HEK293T (cell line): ENCODE measurements at regions not wholly inside any gene's neighbourhood (a gene's known extent, or its start where the extent isn't known, plus 50 kb on each side); places are given as distances from the start of the nearest gene placed in this dataset.

Source experiments
- ARNT ChIP-seq: fragments of 450-650 bp; IDR thresholded peaks from 2 replicates; pipeline ENCODE4 v1.6.1; 2017; ENCODE audit warnings: mild to moderate bottlenecking
- CTBP1 ChIP-seq: fragments of 450-650 bp; IDR thresholded peaks from 2 replicates; pipeline ENCODE4 v1.6.1; 2016; ENCODE audit warnings: borderline replicate concordance
- ELF4 ChIP-seq: fragments of 450-650 bp; IDR thresholded peaks from 2 replicates; pipeline ENCODE4 v1.6.1; 2017; ENCODE audit warnings: antibody characterized with exemption
- FOXA1 ChIP-seq: fragments of 450-650 bp; IDR thresholded peaks from 2 replicates; pipeline ENCODE4 v1.6.1; 2016; ENCODE audit warnings: mild to moderate bottlenecking
- FOXK2 ChIP-seq: fragments of 450-650 bp; IDR thresholded peaks from 2 replicates; pipeline ENCODE4 v1.6.1; 2016; ENCODE audit warnings: mild to moderate bottlenecking
- FOXM1 ChIP-seq: fragments of 450-650 bp; IDR thresholded peaks from 2 replicates; pipeline ENCODE4 v1.6.1; 2017; ENCODE audit warnings: mild to moderate bottlenecking, borderline replicate concordance
- HDGF ChIP-seq: fragments of 450-650 bp; IDR thresholded peaks from 2 replicates; pipeline ENCODE4 v1.6.1; 2017; ENCODE audit warnings: antibody characterized with exemption, borderline replicate concordance
- L3MBTL2 ChIP-seq: fragments of 450-650 bp; conservative IDR thresholded peaks from 2 replicates; pipeline ENCODE4 v1.6.1; 2016; ENCODE audit warnings: mild to moderate bottlenecking
- LEF1 ChIP-seq: fragments of 450-650 bp; IDR thresholded peaks from 2 replicates; pipeline ENCODE4 v1.6.1; 2017; ENCODE audit warnings: mild to moderate bottlenecking, borderline replicate concordance
- NFRKB ChIP-seq: fragments of 450-650 bp; IDR thresholded peaks from 2 replicates; pipeline ENCODE4 v1.6.1; 2016; ENCODE audit warnings: mild to moderate bottlenecking, moderate library complexity
- SP1 ChIP-seq: fragments of 450-650 bp; IDR thresholded peaks from 2 replicates; pipeline ENCODE4 v1.6.1; 2017
- SUZ12 ChIP-seq: fragments of 450-650 bp; IDR thresholded peaks from 2 replicates; pipeline ENCODE4 v1.6.1; 2016; ENCODE audit warnings: mild to moderate bottlenecking
- TARDBP ChIP-seq: fragments of 450-650 bp; IDR thresholded peaks from 2 replicates; pipeline ENCODE4 v1.6.1; 2016
- ZNF384 ChIP-seq: fragments of 450-650 bp; IDR thresholded peaks from 2 replicates; pipeline ENCODE4 v1.6.1; 2016

DNA sequence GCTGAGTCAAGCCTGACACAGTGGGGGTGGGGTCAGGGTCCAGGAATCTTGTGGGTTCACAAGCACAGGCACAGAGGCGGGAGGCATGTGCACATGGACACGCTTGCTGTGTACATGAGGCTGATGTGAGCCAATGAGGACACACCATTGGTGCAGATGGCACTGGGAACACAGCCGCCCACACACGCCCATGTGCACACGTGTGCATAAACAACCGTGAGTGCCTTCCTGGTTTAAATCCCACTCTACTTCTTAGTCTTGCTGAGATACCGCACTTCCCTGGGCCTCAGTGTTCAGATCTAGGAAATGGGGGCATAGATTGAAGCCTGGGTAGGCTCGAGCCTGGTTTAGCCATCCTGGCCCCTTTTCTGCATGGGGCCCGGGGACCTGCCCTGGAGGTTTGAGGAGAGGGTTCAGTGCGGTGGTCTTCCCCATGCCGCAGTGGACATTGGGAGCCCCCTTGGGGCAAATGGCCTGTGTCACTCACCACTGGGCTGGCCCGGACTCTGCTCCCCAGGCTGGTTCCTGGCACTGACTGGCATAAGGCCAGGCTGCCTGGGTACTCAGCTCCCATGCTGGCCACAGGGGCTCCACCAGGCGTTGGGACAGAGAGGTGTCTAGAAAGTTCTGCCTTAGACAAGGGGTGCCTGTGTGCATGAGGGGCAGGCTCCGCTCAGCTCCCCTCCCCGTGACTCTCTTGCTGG lies 60.2 kb downstream of the CEBPB start:
- no peak for TF ChIP-seq NFRKB
- TF ChIP-seq FOXA1, result no peak
- no peak for TF ChIP-seq CTBP1
- TF ChIP-seq L3MBTL2, result no peak
- no peak for TF ChIP-seq HDGF
- TF ChIP-seq ELF4, result no peak
- TF ChIP-seq FOXM1, result no peak
- TF ChIP-seq SP1, result no peak
- TF ChIP-seq SUZ12, result no peak
- TF ChIP-seq ARNT, result no peak
- TF ChIP-seq FOXK2, result no peak
- no peak for TF ChIP-seq LEF1
- TF ChIP-seq ZNF384, result no peak
- no peak for TF ChIP-seq TARDBP
